Osteoblast (primary cell): ENCODE measurements at regions not wholly inside any gene's neighbourhood (a gene's known extent, or its start where the extent isn't known, plus 50 kb on each side); places are given as distances from the start of the nearest gene placed in this dataset.

ENCODE experiments used
- DNase-seq: peaks from one replicate; pipeline ENCODE4 v3.0.0; 2011; ENCODE audit warnings: low spot score, mixed read lengths; ENCODE audit not compliant: insufficient read length; ENCODE audit errors: missing footprints
- H2AFZ ChIP-seq: 2 replicates; pipeline ENCODE4 v1.6.0; 2011; ENCODE audit warnings: mild to moderate bottlenecking, low read length
- H3K27ac ChIP-seq: 2 replicates; pipeline ENCODE4 v1.5.1; 2011; ENCODE audit warnings: mild to moderate bottlenecking, low read depth, low read length, moderate library complexity
- H3K27me3 ChIP-seq: 2 replicates; pipeline ENCODE4 v1.6.0; 2012; ENCODE audit warnings: mild to moderate bottlenecking, control low read depth, inconsistent platforms, low read length, moderate library complexity; ENCODE audit not compliant: insufficient read depth
- H3K36me3 ChIP-seq: 2 replicates; pipeline ENCODE4 v1.5.1; 2011; ENCODE audit warnings: mild to moderate bottlenecking, low read length, control low read depth, moderate library complexity; ENCODE audit not compliant: insufficient read depth
- H3K4me1 ChIP-seq: 2 replicates; pipeline ENCODE4 v1.5.1; 2011; ENCODE audit warnings: mild to moderate bottlenecking, low read length, control low read depth, moderate library complexity; ENCODE audit not compliant: insufficient read depth
- H3K4me2 ChIP-seq: 2 replicates; pipeline ENCODE4 v1.6.0; 2011; ENCODE audit warnings: mild to moderate bottlenecking, low read length; ENCODE audit not compliant: insufficient read depth
- H3K4me3 ChIP-seq: fragments of 200-600 bp; sonication (generic); 3 replicates; pipeline ENCODE4 v1.5.1; 2012; ENCODE audit warnings: mild to moderate bottlenecking, low read length, inconsistent platforms; ENCODE audit not compliant: insufficient read depth
- H3K79me2 ChIP-seq: 2 replicates; pipeline ENCODE4 v1.6.0; 2012; ENCODE audit warnings: mild to moderate bottlenecking, low read length, control low read depth, inconsistent platforms; ENCODE audit not compliant: insufficient read depth
- H3K9me3 ChIP-seq: 2 replicates; pipeline ENCODE4 v1.5.1; 2011; ENCODE audit warnings: low read depth, low read length, control low read depth
- H4K20me1 ChIP-seq: 2 replicates; pipeline ENCODE4 v1.6.0; 2012; ENCODE audit warnings: mild to moderate bottlenecking, low read length, control low read depth; ENCODE audit not compliant: insufficient read depth
- CTCF ChIP-seq: IDR thresholded peaks from 2 replicates; pipeline ENCODE4 v1.5.1; 2011; ENCODE audit warnings: mild to moderate bottlenecking, low read depth, low read length, moderate library complexity; ENCODE audit errors: extremely low read depth

GRCh38 chr6:124888581-124889371 lies 73.5 kb upstream of the RNF217 start:
- Histone ChIP-seq H3K4me1 (no peaks in the 10 kb centered on the region), H3K9me3 (no peaks in the 10 kb centered on the region), H3K27ac (no peak overlapping the region), H3K79me2 (no peaks in the 10 kb centered on the region), H3K27me3 (no peaks in the 10 kb centered on the region), H3K4me2 (peak overlapping the region; percentile 73), H3K36me3 (no peaks in the 10 kb centered on the region), H4K20me1 (no peaks in the 10 kb centered on the region), H3K4me3 (peak overlapping the region; percentile 56), H2AFZ (peak overlapping the region; percentile 88)
- no peak for TF ChIP-seq CTCF
- peak; percentile 77 for DNase-seq

GRCh38 chr6:124901084-124901483 lies 61.2 kb upstream of the RNF217 start:
- Histone ChIP-seq H3K4me1 (no peaks in the 10 kb centered on the region), H2AFZ (no peak overlapping the region), H3K4me3 (no peak overlapping the region), H4K20me1 (no peaks in the 10 kb centered on the region), H3K27me3 (no peaks in the 10 kb centered on the region), H3K79me2 (no peaks in the 10 kb centered on the region), H3K36me3 (no peaks in the 10 kb centered on the region), H3K9me3 (no peaks in the 10 kb centered on the region), H3K4me2 (no peak overlapping the region), H3K27ac (no peak overlapping the region)
- DNase-seq, result no peak
- TF ChIP-seq CTCF, result no peak

- H2AFZ ChIP-seq, result no peak overlapping the region
- no peaks in the 10 kb centered on the region for H3K36me3 ChIP-seq
- no peaks in the 10 kb centered on the region for H3K27me3 ChIP-seq
- no peaks in the 10 kb centered on the region for H4K20me1 ChIP-seq
- no peak overlapping the region for H3K27ac ChIP-seq
- H3K9me3 ChIP-seq, result no peaks in the 10 kb centered on the region
- H3K4me2 ChIP-seq, result no peak overlapping the region
- no peaks in the 10 kb centered on the region for H3K79me2 ChIP-seq
- no peaks in the 10 kb centered on the region for H3K4me1 ChIP-seq
- DNase-seq, result no peak
- no peak overlapping the region for H3K4me3 ChIP-seq
- no peak for TF ChIP-seq CTCF
Observed at GRCh38 chr6:124903797-124904196, 58.4 kb upstream of the RNF217 start.

- Histone ChIP-seq H3K36me3 (no peaks in the 10 kb centered on the region), H4K20me1 (no peaks in the 10 kb centered on the region), H3K27me3 (no peaks in the 10 kb centered on the region), H2AFZ (no peak overlapping the region), H3K4me3 (no peak overlapping the region), H3K27ac (no peak overlapping the region), H3K9me3 (no peaks in the 10 kb centered on the region), H3K4me1 (no peaks in the 10 kb centered on the region), H3K79me2 (no peaks in the 10 kb centered on the region), H3K4me2 (no peak overlapping the region)
- DNase-seq, result no peak
- no peak for TF ChIP-seq CTCF
Observed at GRCh38 chr6:124907596-124907995, 54.6 kb upstream of the RNF217 start.
